Lower leg skin (tissue), 3 donors: ENCODE measurements at regions not wholly inside any gene's neighbourhood (a gene's known extent, or its start where the extent isn't known, plus 50 kb on each side); places are given as distances from the start of the nearest gene placed in this dataset.

Source experiments
- CTCF ChIP-seq, 3 donors: fragments of 450-650 bp; IDR thresholded peaks; one replicate each; pipeline ENCODE4 v1.5.1; 2016; ENCODE audit warnings: antibody characterized with exemption in 3 of 3, mild to moderate bottlenecking in 3 of 3, moderate library complexity in 2 of 3
- POLR2A ChIP-seq, 2 donors: fragments of 450-650 bp; IDR thresholded peaks; one replicate each; pipeline ENCODE4 v1.6.1; 2016 to 2017; ENCODE audit warnings: antibody characterized with exemption in 2 of 2, mild to moderate bottlenecking in 1 of 2, moderate library complexity in 1 of 2

DNA sequence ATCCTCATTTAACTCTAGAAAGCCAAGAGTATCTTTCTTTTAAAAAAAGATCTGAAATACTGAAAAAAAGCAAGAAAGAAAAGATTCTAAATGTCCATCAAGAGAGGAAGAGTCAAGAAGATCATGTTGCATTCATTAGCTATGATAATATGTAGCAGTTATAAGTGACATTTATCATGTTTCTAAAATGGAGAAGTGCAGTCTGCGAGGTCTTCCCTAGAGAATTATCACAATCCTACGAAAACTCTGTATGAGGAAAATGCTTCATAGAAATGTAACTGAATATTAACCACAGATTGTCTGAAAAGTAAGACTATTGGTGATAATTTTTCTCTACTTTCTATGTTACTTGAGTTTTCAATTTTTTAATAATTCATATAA lies 77.4 kb upstream of the USP47 start:
- TF ChIP-seq CTCF (IDR thresholded peaks at IDR 0.05) (no peak), POLR2A (IDR thresholded peaks at IDR 0.05) (no peak)
